ENCODE measurements at regions not wholly inside any gene's neighbourhood (a gene's known extent, or its start where the extent isn't known, plus 50 kb on each side); places are given as distances from the start of the nearest gene placed in this dataset.

GRCh38 chr17:36869856-36870719 lies 67.2 kb upstream of the LHX1 start:
- DNase-seq = no peak

- no peak for DNase-seq
Measured at GRCh38 chr17:36870720-36870999, 66.6 kb upstream of the LHX1 start.

GRCh38 chr17:36875698-36876293 lies 61.5 kb upstream of the LHX1 start:
- no peak for DNase-seq

GRCh38 chr17:36876966-36877365 lies 60.3 kb upstream of the LHX1 start:
- DNase-seq = no peak

GRCh38 chr17:36877771-36878170 lies 59.5 kb upstream of the LHX1 start:
- no peak for DNase-seq

- no peak for DNase-seq
Measured at GRCh38 chr17:36878216-36878615, 59.1 kb upstream of the LHX1 start.

GRCh38 chr17:36879027-36879426 lies 58.2 kb upstream of the LHX1 start:
- DNase-seq = no peak

- no peak for DNase-seq
Measured at GRCh38 chr17:36879624-36880131, 57.6 kb upstream of the LHX1 start.

GRCh38 chr17:36880268-36880905 lies 56.9 kb upstream of the LHX1 start:
- no peak for DNase-seq

- no peak for DNase-seq
Measured at GRCh38 chr17:36881323-36881722, 56.0 kb upstream of the LHX1 start.

- DNase-seq = no peak
Measured at GRCh38 chr17:36884495-36885152, 52.7 kb upstream of the LHX1 start.

- DNase-seq = no peak
Measured at GRCh38 chr17:36885153-36885735, 52.0 kb upstream of the LHX1 start.

- DNase-seq = no peak
Measured at GRCh38 chr17:36885771-36886377, 51.4 kb upstream of the LHX1 start.

All from activated CD4-positive, alpha-beta T cell treated with anti-CD3 and anti-CD28 coated beads, Interleukin-2, Interleukin-6, amounts not matched to agents 100 ng/mL and 50 ng/mL, durations not matched to agents 16 hours and 8 hours (primary cell).